ENCODE measurements at regions not wholly inside any gene's neighbourhood (a gene's known extent, or its start where the extent isn't known, plus 50 kb on each side); places are given as distances from the start of the nearest gene placed in this dataset.

DNA sequence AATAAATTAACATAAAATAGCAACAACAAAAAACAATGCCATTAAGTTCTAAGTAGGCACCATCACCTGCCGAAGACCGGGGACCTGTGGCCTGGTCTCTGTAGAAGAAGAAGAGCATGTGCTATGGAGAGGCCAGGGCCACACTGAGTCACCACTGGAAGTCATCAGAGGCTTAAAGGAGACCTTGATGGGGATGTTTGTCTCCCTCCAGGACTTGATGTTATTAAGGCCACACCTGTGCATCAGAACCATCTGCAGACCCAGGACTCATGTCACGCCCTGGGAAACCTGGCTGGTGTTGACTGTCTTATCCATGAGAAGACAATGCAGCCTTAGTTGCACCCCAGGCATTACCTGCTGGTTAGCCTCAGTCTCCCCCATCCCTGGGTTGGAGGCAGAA is 292.3 kb downstream of the AACS start:
- Histone ChIP-seq H3K9me3 (ENCODE audit: low read depth, low read length) (no peaks in the 10 kb centered on the region), H3K4me1 (ENCODE audit: insufficient read depth, low read length) (no peaks in the 10 kb centered on the region), H3K36me3 (ENCODE audit: insufficient read depth, low read length) (no peaks in the 10 kb centered on the region), H3K27me3 (ENCODE audit: insufficient read depth, low read length) (no peaks in the 10 kb centered on the region), H3K4me2 (ENCODE audit: insufficient read depth, low read length) (no peak overlapping the region), H4K20me1 (ENCODE audit: insufficient read depth, low read length) (no peaks in the 10 kb centered on the region), H3K27ac (ENCODE audit: low read depth, low read length) (no peak overlapping the region), H3K4me3 (ENCODE audit: insufficient read depth, low read length) (no peak overlapping the region), H3K79me2 (ENCODE audit: insufficient read depth, low read length) (no peaks in the 10 kb centered on the region), H2AFZ (ENCODE audit: low read length) (no peak overlapping the region)
- TF ChIP-seq, protein P1, sequence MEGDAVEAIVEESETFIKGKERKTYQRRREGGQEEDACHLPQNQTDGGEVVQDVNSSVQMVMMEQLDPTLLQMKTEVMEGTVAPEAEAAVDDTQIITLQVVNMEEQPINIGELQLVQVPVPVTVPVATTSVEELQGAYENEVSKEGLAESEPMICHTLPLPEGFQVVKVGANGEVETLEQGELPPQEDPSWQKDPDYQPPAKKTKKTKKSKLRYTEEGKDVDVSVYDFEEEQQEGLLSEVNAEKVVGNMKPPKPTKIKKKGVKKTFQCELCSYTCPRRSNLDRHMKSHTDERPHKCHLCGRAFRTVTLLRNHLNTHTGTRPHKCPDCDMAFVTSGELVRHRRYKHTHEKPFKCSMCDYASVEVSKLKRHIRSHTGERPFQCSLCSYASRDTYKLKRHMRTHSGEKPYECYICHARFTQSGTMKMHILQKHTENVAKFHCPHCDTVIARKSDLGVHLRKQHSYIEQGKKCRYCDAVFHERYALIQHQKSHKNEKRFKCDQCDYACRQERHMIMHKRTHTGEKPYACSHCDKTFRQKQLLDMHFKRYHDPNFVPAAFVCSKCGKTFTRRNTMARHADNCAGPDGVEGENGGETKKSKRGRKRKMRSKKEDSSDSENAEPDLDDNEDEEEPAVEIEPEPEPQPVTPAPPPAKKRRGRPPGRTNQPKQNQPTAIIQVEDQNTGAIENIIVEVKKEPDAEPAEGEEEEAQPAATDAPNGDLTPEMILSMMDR (IDR thresholded peaks at IDR 0.05; ENCODE audit: extremely low read depth, low read depth, low read length): no peak
- DNase-seq (ENCODE audit: insufficient read length, low spot score, missing footprints): no peak

DNA sequence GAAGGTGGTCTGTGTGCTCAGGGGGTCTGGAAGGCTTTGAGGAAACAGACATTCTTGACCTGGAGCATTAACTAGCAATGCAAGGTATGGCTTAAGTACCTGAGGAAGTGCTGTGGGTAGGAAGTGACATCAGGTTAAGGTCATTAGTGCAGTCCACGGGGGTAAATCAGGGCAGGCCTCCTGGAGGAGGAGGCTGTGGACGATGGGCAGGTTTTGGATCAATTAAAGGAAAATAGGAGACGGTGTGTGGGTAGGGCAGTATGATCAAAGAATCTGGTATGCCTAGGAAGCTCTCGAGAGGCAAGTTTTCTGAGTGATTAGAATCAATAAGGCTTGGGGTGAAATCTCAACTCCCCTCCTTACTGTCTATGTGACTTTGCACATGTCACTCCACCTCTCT is 295.3 kb downstream of the AACS start:
- TF ChIP-seq, protein P1 (IDR thresholded peaks at IDR 0.05; ENCODE audit: extremely low read depth, low read depth, low read length): no peak
- Histone ChIP-seq H3K4me1 (ENCODE audit: insufficient read depth, low read length) (no peaks in the 10 kb centered on the region), H3K4me2 (ENCODE audit: insufficient read depth, low read length) (no peak overlapping the region), H3K27ac (ENCODE audit: low read depth, low read length) (no peak overlapping the region), H2AFZ (ENCODE audit: low read length) (no peak overlapping the region), H4K20me1 (ENCODE audit: insufficient read depth, low read length) (no peaks in the 10 kb centered on the region), H3K9me3 (ENCODE audit: low read depth, low read length) (no peaks in the 10 kb centered on the region), H3K27me3 (ENCODE audit: insufficient read depth, low read length) (no peaks in the 10 kb centered on the region), H3K4me3 (ENCODE audit: insufficient read depth, low read length) (no peak overlapping the region), H3K36me3 (ENCODE audit: insufficient read depth, low read length) (no peaks in the 10 kb centered on the region), H3K79me2 (ENCODE audit: insufficient read depth, low read length) (no peaks in the 10 kb centered on the region)
- DNase-seq (ENCODE audit: insufficient read length, low spot score, missing footprints): no peak

DNA sequence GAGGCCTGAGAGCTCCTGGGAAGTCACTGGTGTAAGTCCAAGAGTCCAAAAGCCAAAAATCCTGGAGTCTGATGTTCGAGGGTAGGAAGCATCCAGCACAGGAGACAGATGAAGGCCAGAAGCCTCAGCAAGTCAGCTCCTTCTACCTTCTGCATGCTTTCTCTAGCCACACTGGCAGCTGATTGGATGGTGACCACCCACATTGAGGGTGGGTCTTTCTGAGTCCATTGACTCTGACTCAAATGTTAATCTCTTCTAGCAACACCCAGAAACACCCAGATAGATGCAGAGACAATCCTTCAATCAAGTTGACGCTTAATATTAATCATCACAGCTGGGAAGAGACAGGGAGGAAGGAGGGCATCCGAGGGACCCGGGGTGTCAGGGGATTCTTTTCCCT is 305.8 kb downstream of the AACS start:
- H3K9me3 ChIP-seq (ENCODE audit: low read depth, low read length): no peaks in the 10 kb centered on the region
- H2AFZ ChIP-seq (ENCODE audit: low read length): no peak overlapping the region
- no peak overlapping the region for H3K4me2 ChIP-seq (ENCODE audit: insufficient read depth, low read length)
- no peaks in the 10 kb centered on the region for H4K20me1 ChIP-seq (ENCODE audit: insufficient read depth, low read length)
- TF ChIP-seq, protein P1 (IDR thresholded peaks at IDR 0.05; ENCODE audit: extremely low read depth, low read depth, low read length): no peak
- H3K27ac ChIP-seq (ENCODE audit: low read depth, low read length): no peak overlapping the region
- H3K4me1 ChIP-seq (ENCODE audit: insufficient read depth, low read length): no peaks in the 10 kb centered on the region
- no peaks in the 10 kb centered on the region for H3K79me2 ChIP-seq (ENCODE audit: insufficient read depth, low read length)
- H3K27me3 ChIP-seq (ENCODE audit: insufficient read depth, low read length): no peaks in the 10 kb centered on the region
- no peak overlapping the region for H3K4me3 ChIP-seq (ENCODE audit: insufficient read depth, low read length)
- no peaks in the 10 kb centered on the region for H3K36me3 ChIP-seq (ENCODE audit: insufficient read depth, low read length)
- DNase-seq (ENCODE audit: insufficient read length, low spot score, missing footprints): no peak

DNA sequence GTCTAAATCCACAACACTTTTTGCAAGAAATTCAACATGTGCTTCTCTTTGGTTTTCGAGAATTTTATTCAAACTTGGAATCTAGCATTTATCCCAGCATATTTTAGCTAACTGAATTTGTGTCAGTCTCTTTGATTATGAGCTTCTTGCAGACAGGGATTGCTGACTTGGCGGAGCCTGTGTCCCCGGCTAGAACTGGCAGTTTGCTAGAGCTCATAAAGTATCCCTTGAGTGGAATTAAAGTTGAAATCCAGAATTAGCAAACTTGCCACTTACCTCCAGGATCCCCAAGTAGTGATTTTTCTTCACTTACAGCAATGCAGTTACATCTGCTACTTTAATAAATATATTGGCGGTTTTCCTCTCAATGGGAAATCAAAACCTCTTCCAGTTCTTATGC is 306.9 kb downstream of the AACS start:
- no peak overlapping the region for H3K4me3 ChIP-seq (ENCODE audit: insufficient read depth, low read length)
- H2AFZ ChIP-seq (ENCODE audit: low read length): no peak overlapping the region
- no peaks in the 10 kb centered on the region for H3K4me1 ChIP-seq (ENCODE audit: insufficient read depth, low read length)
- no peak overlapping the region for H3K4me2 ChIP-seq (ENCODE audit: insufficient read depth, low read length)
- H3K27me3 ChIP-seq (ENCODE audit: insufficient read depth, low read length): no peaks in the 10 kb centered on the region
- TF ChIP-seq, protein P1 (IDR thresholded peaks at IDR 0.05; ENCODE audit: extremely low read depth, low read depth, low read length): no peak
- H3K36me3 ChIP-seq (ENCODE audit: insufficient read depth, low read length): no peaks in the 10 kb centered on the region
- no peak for DNase-seq (ENCODE audit: insufficient read length, low spot score, missing footprints)
- H4K20me1 ChIP-seq (ENCODE audit: insufficient read depth, low read length): no peaks in the 10 kb centered on the region
- no peak overlapping the region for H3K27ac ChIP-seq (ENCODE audit: low read depth, low read length)
- no peaks in the 10 kb centered on the region for H3K9me3 ChIP-seq (ENCODE audit: low read depth, low read length)
- H3K79me2 ChIP-seq (ENCODE audit: insufficient read depth, low read length): no peaks in the 10 kb centered on the region
